NCI-H1694 treated with DMSO at 0.1 percent for 48 hours (cell line): ENCODE measurements at regions not wholly inside any gene's neighbourhood (a gene's known extent, or its start where the extent isn't known, plus 50 kb on each side); places are given as distances from the start of the nearest gene placed in this dataset.
A peak's percentile ranks its signal among the peaks of the same experiment; 100 is the strongest.
"Not testable (repeated sequence)": the region's sequence is repeated elsewhere in the genome, so short reads cannot be mapped to it uniquely, and the experiment has no call there.

ENCODE experiments used
- DNase-seq: peaks from one replicate; lab custom pipeline; 2025; lab: John Stamatoyannopoulos, UW

GRCh38 chr5:163950248-163950647, 444.8 kb downstream of the MAT2B start:
- DNase-seq = no peak

GRCh38 chr5:163951069-163951468, 445.6 kb downstream of the MAT2B start:
- no peak for DNase-seq

- no peak for DNase-seq
Measured at GRCh38 chr5:163953901-163954300, 448.5 kb downstream of the MAT2B start.

- DNase-seq = not testable (repeated sequence)
Measured at GRCh38 chr5:163961230-163961629, 455.8 kb downstream of the MAT2B start.

- no peak for DNase-seq
Measured at GRCh38 chr5:163963881-163964280, 458.5 kb downstream of the MAT2B start.

GRCh38 chr5:163964671-163965070, 459.3 kb downstream of the MAT2B start:
- DNase-seq = no peak

- no peak for DNase-seq
Measured at GRCh38 chr5:163967268-163967667, 461.8 kb downstream of the MAT2B start.

- no peak for DNase-seq
Measured at GRCh38 chr5:163968651-163969050, 463.2 kb downstream of the MAT2B start.

GRCh38 chr5:163976696-163977095, 471.3 kb downstream of the MAT2B start:
- DNase-seq = no peak

- DNase-seq = no peak
Measured at GRCh38 chr5:163978897-163979296, 473.5 kb downstream of the MAT2B start.

- DNase-seq = no peak
Measured at GRCh38 chr5:163988566-163988965, 483.1 kb downstream of the MAT2B start.

GRCh38 chr5:163993126-163993525, 487.7 kb downstream of the MAT2B start:
- DNase-seq = no peak

- DNase-seq = no peak
Measured at GRCh38 chr5:163995206-163995605, 489.8 kb downstream of the MAT2B start.

- no peak for DNase-seq
Measured at GRCh38 chr5:163997965-163998364, 492.5 kb downstream of the MAT2B start.

- DNase-seq = no peak
Measured at GRCh38 chr5:164000241-164000640, 494.8 kb downstream of the MAT2B start.

GRCh38 chr5:164000819-164001218, 495.4 kb downstream of the MAT2B start:
- DNase-seq = no peak

GRCh38 chr5:164002214-164002613, 496.8 kb downstream of the MAT2B start:
- DNase-seq = no peak

GRCh38 chr5:164002628-164003027, 497.2 kb downstream of the MAT2B start:
- no peak for DNase-seq

- no peak for DNase-seq
Measured at GRCh38 chr5:164005071-164005470, 499.7 kb downstream of the MAT2B start.

GRCh38 chr5:164007064-164007463, 501.6 kb downstream of the MAT2B start:
- no peak for DNase-seq

- DNase-seq = no peak
Measured at GRCh38 chr5:164009621-164010020, 504.2 kb downstream of the MAT2B start.

GRCh38 chr5:164010900-164011299, 505.5 kb downstream of the MAT2B start:
- no peak for DNase-seq

- DNase-seq = no peak
Measured at GRCh38 chr5:164012371-164012770, 507.0 kb downstream of the MAT2B start.

GRCh38 chr5:164013077-164013670, 507.8 kb downstream of the MAT2B start:
- DNase-seq = peak; percentile 54

- DNase-seq = no peak
Measured at GRCh38 chr5:164020116-164020515, 514.7 kb downstream of the MAT2B start.
